Skin epidermis (tissue), 12 donors: ENCODE measurements at regions not wholly inside any gene's neighbourhood (a gene's known extent, or its start where the extent isn't known, plus 50 kb on each side); places are given as distances from the start of the nearest gene placed in this dataset.
"Not testable (repeated sequence)": the region's sequence is repeated elsewhere in the genome, so short reads cannot be mapped to it uniquely, and the experiment has no call there.

ENCODE experiments used
- H3K27ac ChIP-seq, 21 experiments: fragments of 200-600 bp; sonication (generic) in 11 of 21; one replicate each; pipeline ENCODE4 v1.5.0; 2020; ENCODE audit warnings: mild to moderate bottlenecking in 3 of 21, inconsistent platforms in 2 of 21, moderate library complexity in 2 of 21
- H3K4me3 ChIP-seq, 7 experiments: fragments of 200-600 bp; sonication (generic) in 2 of 7; one replicate each; pipeline ENCODE4 v1.5.0; 2020; ENCODE audit warnings: inconsistent platforms in 2 of 7, mild to moderate bottlenecking in 2 of 7, moderate library complexity in 1 of 7

DNA sequence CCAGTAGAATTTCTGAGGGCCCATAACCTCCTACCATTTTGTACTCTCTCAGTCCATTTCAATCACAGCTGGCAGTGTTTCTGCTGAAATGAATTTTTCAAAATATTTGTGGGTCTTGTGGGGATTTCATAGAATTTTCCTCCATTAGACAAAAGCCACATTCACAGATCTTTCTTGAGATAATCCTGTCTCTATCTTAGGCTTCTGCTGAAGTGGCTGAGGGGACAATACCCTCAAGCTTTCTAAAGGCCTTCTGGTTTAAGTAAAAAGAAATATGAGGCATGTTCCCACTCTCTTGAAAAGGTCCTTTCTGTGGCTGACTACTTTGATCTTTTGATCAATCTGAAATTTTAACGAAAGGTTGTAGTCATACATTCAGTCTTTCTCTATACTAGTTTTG, 1930.0 kb upstream of the AGA start:
- H3K27ac ChIP-seq: no peak overlapping the region

DNA sequence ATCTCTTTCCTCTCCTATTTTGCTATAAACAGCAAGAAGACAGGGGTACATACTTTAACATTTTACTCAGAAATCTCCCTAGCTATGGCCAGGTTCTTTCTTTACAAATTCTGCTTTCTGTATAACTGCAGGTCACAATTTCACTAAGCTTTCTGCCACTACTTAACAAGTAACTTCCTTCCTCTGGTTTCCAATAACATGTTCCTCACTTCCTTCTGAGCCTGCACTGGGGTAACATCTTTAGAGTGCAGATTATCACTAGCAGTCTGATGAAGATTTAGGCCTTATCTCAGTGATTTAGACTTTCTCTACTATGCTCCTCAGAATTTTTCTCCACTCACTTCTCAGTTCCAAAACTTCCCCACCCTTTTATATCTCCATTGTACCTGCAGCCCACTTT, 1930.5 kb upstream of the AGA start:
- Histone ChIP-seq H3K27ac (no peak overlapping the region), H3K4me3 (no peak overlapping the region)

More for the DNA sequence above, 1930.0 kb upstream of the AGA start:
- H3K4me3 ChIP-seq: no peak overlapping the region

- H3K4me3 ChIP-seq, H3K27ac ChIP-seq: not testable (repeated sequence)
Measured at GRCh38 chr4:179378847-179379246, 1936.6 kb upstream of the AGA start.

DNA sequence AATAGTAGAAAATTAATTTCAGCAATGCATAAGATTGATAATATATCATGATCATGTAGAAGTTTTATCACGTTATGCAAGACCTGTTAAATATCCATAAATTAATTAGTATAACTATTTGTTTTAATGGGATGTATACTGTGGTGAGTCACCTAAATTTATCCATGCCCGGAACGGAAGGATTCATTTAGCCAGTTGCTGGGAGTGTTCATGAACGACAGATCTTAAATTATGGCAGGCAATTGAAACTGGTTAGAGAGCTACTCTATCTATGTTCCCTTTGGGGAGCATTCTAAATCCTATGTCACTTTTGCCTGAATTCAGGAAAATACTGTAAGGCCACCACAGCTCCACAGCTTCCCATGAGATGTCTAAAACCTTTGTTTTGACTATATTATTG, 1950.5 kb upstream of the AGA start:
- Histone ChIP-seq H3K27ac (no peak overlapping the region), H3K4me3 (no peak overlapping the region)

- H3K27ac ChIP-seq: no peak overlapping the region
- H3K4me3 ChIP-seq: no peak overlapping the region
Measured at GRCh38 chr4:179398414-179398813, 1956.2 kb upstream of the AGA start.

GRCh38 chr4:179399054-179399782, 1957.0 kb upstream of the AGA start:
- no peak overlapping the region for H3K4me3 ChIP-seq
- no peak overlapping the region for H3K27ac ChIP-seq

GRCh38 chr4:179415037-179415846, 1973.0 kb upstream of the AGA start:
- H3K4me3 ChIP-seq: no peak overlapping the region
- no peak overlapping the region for H3K27ac ChIP-seq

GRCh38 chr4:179415847-179416223, 1973.6 kb upstream of the AGA start:
- Histone ChIP-seq H3K27ac (no peak overlapping the region), H3K4me3 (no peak overlapping the region)

DNA sequence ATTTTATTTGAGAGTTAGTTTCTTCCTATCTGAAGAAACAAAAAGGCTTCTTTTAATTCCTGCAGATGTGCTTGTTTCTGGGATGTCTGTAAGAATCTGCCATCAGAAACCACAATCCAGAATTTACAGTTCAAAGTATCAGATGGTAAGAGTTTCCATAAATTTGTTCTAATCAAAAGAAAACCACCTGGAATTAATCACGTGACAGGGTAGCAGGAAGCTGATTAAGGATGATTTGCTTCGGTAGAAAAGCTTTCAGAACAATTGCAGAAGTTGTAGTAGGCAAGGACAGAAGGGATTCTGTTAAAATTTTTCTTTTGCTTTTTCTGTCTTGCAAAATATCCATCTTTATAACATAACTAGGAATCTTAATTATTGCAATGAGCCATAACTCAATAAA, 1975.1 kb upstream of the AGA start:
- no peak overlapping the region for H3K27ac ChIP-seq
- H3K4me3 ChIP-seq: no peak overlapping the region

DNA sequence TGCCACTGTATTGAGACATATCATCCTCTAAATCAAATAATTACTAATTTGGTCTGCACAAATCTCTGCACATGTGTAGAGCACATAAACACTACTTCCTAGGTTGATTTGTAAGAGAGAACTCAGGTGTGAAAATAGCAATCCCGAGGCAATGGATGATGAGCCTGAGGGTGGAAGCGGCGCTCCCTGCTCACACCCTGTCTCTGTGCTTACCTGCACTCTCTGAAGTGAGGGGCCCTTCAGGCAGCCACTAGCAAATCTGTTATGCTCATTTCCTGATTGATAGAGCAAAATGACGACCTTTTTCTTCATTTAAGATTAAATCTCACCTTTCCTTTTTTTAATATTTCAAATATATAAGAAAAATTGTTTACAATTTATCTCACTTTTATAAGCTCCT, 1995.7 kb upstream of the AGA start:
- Histone ChIP-seq H3K27ac (no peak overlapping the region), H3K4me3 (no peak overlapping the region)

GRCh38 chr4:179441596-179441995, 1999.4 kb upstream of the AGA start:
- no peak overlapping the region for H3K4me3 ChIP-seq
- no peak overlapping the region for H3K27ac ChIP-seq

DNA sequence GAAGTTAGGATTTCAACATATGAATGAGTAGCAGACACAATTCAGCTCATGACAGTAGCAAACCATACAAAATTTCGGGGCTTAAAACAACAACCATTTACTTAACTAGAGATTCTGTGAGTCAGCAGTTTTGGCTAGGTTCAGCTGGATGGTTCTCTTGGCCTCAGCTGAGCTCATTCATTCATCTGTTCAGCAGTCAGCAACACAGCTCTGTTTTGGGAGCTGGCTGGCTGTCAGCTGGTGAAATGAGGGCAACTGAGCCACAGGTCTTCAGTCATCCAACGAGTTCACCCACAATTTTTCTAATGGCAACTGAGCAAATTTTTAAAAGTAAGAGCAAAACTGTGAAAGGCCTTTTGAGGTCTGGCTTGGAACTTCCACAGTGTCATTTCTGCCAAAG, 2005.1 kb upstream of the AGA start:
- H3K4me3 ChIP-seq: no peak overlapping the region

DNA sequence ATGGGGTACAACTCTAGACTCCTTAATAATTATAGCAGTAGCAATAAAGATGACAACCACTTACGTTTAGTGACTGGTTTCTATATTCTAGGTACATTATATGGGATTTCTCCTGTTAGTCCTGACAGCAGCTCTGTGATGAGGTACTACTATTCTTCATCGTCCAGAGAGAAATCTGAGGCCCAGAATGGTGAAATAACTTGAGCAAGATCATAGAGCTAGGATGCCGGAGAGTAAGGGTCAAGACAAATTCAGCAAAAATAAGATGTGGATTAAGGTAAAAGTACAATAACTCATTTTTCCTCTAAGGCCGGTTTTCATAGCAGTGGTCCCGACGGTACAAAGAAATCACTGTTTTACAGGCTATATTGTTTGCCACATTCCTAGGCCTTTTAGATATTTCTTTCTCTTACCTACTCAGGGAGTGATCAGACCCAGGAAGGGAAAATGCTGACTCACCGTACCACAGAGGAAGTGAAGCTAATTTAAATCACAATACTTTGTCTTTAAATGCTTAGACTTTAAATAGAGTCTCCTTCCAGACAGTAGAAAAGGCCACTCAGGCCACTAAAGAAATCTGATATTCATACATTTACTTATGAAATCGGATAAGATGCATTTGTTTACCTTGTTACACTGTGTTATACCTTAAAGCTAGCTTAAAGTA, 2023.0 kb upstream of the AGA start:
- no peak overlapping the region for H3K4me3 ChIP-seq
- no peak overlapping the region for H3K27ac ChIP-seq

More for the DNA sequence above, 2005.1 kb upstream of the AGA start:
- H3K27ac ChIP-seq: no peak overlapping the region

DNA sequence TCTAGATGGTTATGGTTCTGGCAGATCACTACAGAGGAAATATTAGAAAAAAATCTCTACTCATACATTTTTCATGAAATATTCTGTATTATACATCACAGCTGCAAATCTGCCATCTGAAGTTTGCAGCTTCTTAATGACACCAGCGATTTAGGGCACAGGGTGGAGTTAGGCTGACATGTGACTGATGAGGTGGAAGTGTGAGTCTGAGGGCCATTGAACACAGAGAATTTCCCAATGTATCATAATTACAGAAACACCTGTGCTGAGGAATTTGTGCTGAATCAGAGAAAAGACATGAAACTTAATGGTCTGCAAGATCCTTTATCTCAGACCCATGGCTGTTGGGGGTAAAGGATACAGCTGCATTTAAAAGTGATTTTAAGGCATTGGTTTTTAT, 2025.6 kb upstream of the AGA start:
- no peak overlapping the region for H3K4me3 ChIP-seq
- H3K27ac ChIP-seq: no peak overlapping the region

DNA sequence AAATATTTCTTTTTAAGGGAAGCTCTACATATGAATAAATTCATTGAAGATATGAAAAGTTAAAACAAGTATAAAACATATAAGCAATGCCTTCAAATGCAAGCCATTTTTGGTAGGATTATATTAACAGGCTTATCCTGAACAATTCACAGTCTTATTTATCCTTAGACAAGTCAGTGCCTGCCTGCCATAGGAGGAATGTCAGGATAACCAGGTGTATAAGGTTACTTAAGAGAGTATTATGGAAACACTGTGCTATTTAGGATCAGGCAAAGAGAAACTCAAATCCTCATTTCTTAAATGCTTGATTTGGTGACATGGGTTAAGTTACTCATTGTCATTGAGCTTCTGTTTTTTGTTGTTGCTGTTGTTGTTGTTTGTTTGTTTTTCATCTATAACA, 2029.9 kb upstream of the AGA start:
- H3K4me3 ChIP-seq: no peak overlapping the region
- no peak overlapping the region for H3K27ac ChIP-seq

DNA sequence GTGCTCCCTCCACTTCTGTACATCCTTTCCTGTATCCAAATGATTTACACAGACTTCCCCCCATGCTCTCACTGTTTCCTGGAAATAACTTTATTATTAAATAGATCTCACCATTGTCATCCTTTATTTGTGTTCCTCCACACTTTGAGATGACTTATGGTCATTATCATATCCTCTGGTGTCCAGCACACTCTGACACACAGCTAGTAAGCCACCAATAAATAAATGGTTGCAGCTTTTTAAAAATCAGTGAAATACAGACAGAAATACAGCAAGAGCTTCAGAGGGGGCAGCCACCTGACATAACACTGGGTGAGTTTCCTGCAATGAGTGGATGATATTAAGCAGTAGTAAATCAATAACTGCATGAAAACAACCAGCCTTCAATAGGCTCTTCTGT, 2036.4 kb upstream of the AGA start:
- no peak overlapping the region for H3K27ac ChIP-seq
- no peak overlapping the region for H3K4me3 ChIP-seq

DNA sequence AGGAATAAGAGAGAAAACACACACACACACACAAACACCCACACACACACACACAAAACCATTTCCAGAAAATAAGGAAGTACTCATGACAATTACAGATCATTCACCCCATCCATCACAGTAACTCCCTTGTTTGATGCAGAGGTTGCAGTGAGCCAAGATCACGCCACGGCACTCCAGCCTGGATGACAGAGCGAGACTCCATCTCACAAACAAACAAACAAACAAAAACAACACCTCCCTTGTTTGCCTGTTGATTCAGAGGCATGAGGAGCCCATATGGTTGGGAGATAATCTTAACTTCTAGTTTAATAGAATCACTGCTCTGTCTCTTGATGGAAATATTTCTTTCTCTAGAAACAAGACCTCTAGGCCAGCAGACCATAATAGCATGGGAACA, 2043.5 kb upstream of the AGA start:
- Histone ChIP-seq H3K4me3 (no peak overlapping the region), H3K27ac (no peak overlapping the region)

GRCh38 chr4:179486570-179487335, 2044.5 kb upstream of the AGA start:
- no peak overlapping the region for H3K4me3 ChIP-seq
- no peak overlapping the region for H3K27ac ChIP-seq

DNA sequence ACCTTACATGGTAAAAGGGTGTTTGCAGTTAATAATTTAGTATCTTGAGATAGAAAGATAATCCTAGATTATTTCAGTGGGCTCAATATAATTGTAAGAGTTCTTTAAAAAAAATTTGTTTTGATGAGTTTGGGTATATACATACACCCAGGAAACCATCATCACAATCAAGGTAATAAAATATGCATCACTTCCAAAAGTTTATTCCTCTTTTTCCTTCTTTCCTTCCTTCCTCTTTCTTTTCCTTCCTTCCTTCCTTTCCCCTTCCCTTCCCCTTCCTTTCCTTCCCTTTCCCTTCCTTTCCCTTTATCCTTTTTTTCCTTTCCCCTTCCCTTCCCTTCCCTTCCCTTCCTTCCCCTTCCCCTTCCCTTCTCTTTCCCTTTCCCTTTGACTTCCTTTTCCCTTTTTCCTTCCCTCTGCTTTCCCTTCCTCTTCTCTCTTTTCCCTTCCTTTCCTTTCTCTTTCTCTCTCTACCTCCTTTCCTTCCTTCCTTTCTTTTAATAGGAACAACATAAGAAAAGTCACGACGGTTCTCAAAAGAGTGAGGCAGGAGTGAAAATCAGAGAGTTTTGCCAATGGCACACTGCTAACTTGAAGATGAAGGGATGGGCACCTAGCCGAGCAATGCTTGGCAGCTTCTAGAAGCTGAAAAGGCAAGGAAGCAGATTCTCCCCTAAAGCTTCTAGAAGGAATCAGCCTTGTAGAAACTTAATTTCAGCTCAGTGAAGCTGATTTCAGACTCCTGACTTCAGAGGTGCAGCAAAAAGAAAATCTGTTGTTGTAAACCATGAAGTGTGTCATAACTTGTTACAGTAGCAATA, 2050.2 kb upstream of the AGA start:
- no peak overlapping the region for H3K4me3 ChIP-seq
- no peak overlapping the region for H3K27ac ChIP-seq
